ENCODE measurements at regions not wholly inside any gene's neighbourhood (a gene's known extent, or its start where the extent isn't known, plus 50 kb on each side); places are given as distances from the start of the nearest gene placed in this dataset.

DNA sequence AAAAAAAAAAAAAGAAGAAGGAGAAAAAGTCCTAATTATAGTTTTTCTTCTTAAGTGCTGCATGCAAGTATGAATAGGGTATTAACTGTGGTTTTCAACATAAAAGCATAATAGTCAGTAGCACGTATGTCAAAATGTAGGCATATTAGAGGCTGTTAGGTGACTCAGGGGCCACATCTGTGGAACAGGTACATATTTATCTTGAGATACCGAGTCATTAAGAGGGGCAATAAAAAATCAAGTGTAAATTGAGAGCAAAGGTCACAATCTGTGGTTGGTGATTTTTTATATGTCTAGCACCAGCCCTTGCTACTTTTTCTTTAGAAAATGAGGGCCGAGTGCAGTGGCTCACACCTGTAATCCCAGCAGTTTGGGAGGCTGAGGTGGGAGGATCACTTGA is 1113.8 kb upstream of the RBFOX1 start:
- Mint-ChIP-seq H3K4me3 (ENCODE audit: unreplicated experiment) (no peak overlapping the region), H3K9me3 (ENCODE audit: unreplicated experiment) (peaks cover 4% of the 10 kb centered on the region), H3K27me3 (ENCODE audit: unreplicated experiment) (peaks cover 4% of the 10 kb centered on the region), H3K27ac (ENCODE audit: unreplicated experiment) (no peak overlapping the region), H3K36me3 (ENCODE audit: unreplicated experiment) (no peaks in the 10 kb centered on the region), H3K4me1 (ENCODE audit: low read depth, unreplicated experiment) (peaks cover 2% of the 10 kb centered on the region)
- no peak for DNase-seq
- TF ChIP-seq, protein P1, sequence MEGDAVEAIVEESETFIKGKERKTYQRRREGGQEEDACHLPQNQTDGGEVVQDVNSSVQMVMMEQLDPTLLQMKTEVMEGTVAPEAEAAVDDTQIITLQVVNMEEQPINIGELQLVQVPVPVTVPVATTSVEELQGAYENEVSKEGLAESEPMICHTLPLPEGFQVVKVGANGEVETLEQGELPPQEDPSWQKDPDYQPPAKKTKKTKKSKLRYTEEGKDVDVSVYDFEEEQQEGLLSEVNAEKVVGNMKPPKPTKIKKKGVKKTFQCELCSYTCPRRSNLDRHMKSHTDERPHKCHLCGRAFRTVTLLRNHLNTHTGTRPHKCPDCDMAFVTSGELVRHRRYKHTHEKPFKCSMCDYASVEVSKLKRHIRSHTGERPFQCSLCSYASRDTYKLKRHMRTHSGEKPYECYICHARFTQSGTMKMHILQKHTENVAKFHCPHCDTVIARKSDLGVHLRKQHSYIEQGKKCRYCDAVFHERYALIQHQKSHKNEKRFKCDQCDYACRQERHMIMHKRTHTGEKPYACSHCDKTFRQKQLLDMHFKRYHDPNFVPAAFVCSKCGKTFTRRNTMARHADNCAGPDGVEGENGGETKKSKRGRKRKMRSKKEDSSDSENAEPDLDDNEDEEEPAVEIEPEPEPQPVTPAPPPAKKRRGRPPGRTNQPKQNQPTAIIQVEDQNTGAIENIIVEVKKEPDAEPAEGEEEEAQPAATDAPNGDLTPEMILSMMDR (IDR thresholded peaks at IDR 0.05; ENCODE audit: partially characterized antibody, unreplicated experiment) = no peak

DNA sequence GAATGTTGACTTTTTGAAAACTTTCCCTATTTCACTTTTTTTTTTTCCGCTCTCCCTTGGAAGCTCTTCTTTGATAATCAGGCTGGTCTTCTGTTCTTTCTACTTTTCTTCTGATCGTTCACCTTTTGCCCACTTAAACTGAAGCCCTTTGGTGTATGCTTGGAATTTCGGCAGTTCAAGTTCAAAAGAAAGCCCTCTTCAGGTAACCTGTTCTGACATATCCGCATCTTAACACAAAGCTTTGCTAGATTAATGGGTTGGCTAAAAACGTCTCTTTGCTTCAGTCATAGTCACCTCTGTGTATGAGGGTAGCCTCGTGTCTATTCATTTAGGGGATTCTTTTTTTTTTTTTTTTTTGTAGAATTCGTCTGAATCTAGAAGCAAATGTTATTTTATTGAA is 1115.8 kb upstream of the RBFOX1 start:
- H3K27ac Mint-ChIP-seq (ENCODE audit: unreplicated experiment) = no peak overlapping the region
- H3K4me3 Mint-ChIP-seq (ENCODE audit: unreplicated experiment) = no peak overlapping the region
- peaks cover 2% of the 10 kb centered on the region for H3K27me3 Mint-ChIP-seq (ENCODE audit: unreplicated experiment)
- H3K4me1 Mint-ChIP-seq (ENCODE audit: low read depth, unreplicated experiment) = peaks cover 2% of the 10 kb centered on the region
- peaks cover 4% of the 10 kb centered on the region for H3K9me3 Mint-ChIP-seq (ENCODE audit: unreplicated experiment)
- no peaks in the 10 kb centered on the region for H3K36me3 Mint-ChIP-seq (ENCODE audit: unreplicated experiment)
- TF ChIP-seq, protein P1 (IDR thresholded peaks at IDR 0.05; ENCODE audit: partially characterized antibody, unreplicated experiment) = no peak
- DNase-seq = no peak

DNA sequence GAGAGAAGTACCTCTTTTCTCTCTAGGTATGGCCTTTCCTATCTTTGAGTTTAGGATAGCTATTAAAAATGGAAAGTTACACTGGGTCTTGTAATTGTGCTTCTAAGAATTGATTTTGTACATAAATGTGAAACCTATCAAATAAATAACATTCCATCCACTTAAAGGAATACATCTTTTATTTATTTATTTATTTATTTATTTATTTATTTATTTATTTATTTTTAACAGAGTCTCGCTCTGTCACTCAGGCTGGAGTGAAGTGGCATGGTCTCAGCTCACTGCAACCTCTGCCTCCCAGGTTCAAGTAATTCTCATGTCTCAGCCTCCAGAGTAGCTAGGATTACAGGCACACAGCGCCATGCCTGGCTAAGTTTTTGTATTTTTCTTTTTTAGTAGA is 1114.0 kb upstream of the EEF2KMT start:
- peaks cover 5% of the 10 kb centered on the region for H3K9me3 Mint-ChIP-seq (ENCODE audit: unreplicated experiment)
- no peak overlapping the region for H3K4me3 Mint-ChIP-seq (ENCODE audit: unreplicated experiment)
- H3K27ac Mint-ChIP-seq (ENCODE audit: unreplicated experiment) = no peak overlapping the region
- DNase-seq = no peak
- TF ChIP-seq, protein P1 (IDR thresholded peaks at IDR 0.05; ENCODE audit: partially characterized antibody, unreplicated experiment) = no peak
- H3K36me3 Mint-ChIP-seq (ENCODE audit: unreplicated experiment) = no peaks in the 10 kb centered on the region
- H3K4me1 Mint-ChIP-seq (ENCODE audit: low read depth, unreplicated experiment) = peaks cover 2% of the 10 kb centered on the region
- peaks cover 2% of the 10 kb centered on the region for H3K27me3 Mint-ChIP-seq (ENCODE audit: unreplicated experiment)

DNA sequence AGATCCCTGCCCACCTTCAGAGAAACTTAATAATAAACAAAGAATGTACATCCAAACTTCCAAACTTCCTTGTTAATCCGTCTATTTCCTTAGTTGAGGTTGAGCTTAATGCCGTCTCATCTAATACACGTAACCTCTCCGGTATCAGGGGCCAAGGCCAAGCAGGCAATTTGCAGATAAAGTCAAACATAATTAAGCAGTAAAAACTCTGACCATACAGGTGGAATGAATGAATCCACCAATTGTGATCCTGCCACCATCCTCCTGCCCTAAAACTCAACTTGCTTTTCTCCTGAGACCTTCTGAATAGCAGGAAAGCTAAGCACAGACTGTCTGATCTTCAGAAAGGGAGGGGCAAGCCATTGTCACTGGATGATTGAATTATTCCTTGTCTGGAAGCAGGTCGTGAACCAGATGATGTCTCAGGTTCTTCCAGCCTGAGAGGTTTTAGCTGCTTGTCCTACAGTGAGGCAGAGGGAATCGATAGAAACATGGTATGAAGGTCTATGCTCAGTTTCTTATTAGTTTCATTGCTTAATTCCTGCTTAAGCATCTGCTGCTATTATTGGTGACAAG is 1111.8 kb upstream of the EEF2KMT start:
- no peak for DNase-seq
- Mint-ChIP-seq H3K4me3 (ENCODE audit: unreplicated experiment) (no peak overlapping the region), H3K9me3 (ENCODE audit: unreplicated experiment) (peaks cover 2% of the 10 kb centered on the region), H3K36me3 (ENCODE audit: unreplicated experiment) (no peaks in the 10 kb centered on the region), H3K4me1 (ENCODE audit: low read depth, unreplicated experiment) (peaks cover 2% of the 10 kb centered on the region), H3K27me3 (ENCODE audit: unreplicated experiment) (no peaks in the 10 kb centered on the region), H3K27ac (ENCODE audit: unreplicated experiment) (no peak overlapping the region)
- TF ChIP-seq, protein P1 (IDR thresholded peaks at IDR 0.05; ENCODE audit: partially characterized antibody, unreplicated experiment) = no peak

DNA sequence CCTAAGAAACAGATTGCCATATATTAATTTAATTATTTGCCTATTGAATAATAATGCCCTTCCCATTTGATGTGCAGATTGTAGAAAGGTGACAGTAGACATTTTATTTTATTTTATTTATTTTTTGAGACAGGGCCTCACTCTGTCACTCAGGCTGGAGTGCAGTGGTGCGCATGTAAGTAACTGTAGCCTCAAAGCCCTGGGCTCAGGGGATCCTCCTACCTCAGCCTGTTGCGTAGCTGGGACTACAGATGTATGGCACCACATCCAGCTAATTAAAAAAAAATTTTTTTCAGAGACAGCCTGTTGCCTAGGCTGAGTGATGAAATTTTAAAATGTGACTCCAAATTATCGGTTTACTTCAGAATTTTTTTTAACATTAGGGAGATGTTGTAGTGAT is 1110.0 kb upstream of the EEF2KMT start:
- peaks cover 2% of the 10 kb centered on the region for H3K9me3 Mint-ChIP-seq (ENCODE audit: unreplicated experiment)
- DNase-seq = no peak

More for the DNA sequence above, 1110.0 kb upstream of the EEF2KMT start:
- no peak overlapping the region for H3K4me3 Mint-ChIP-seq (ENCODE audit: unreplicated experiment)
- H3K4me1 Mint-ChIP-seq (ENCODE audit: low read depth, unreplicated experiment) = peaks cover 2% of the 10 kb centered on the region
- TF ChIP-seq, protein P1 (IDR thresholded peaks at IDR 0.05; ENCODE audit: partially characterized antibody, unreplicated experiment) = no peak
- H3K27me3 Mint-ChIP-seq (ENCODE audit: unreplicated experiment) = no peaks in the 10 kb centered on the region
- no peaks in the 10 kb centered on the region for H3K36me3 Mint-ChIP-seq (ENCODE audit: unreplicated experiment)
- no peak overlapping the region for H3K27ac Mint-ChIP-seq (ENCODE audit: unreplicated experiment)

Data from glutamatergic neuron (in vitro differentiated cells).